ENCODE measurements at regions not wholly inside any gene's neighbourhood (a gene's known extent, or its start where the extent isn't known, plus 50 kb on each side); places are given as distances from the start of the nearest gene placed in this dataset.

DNA sequence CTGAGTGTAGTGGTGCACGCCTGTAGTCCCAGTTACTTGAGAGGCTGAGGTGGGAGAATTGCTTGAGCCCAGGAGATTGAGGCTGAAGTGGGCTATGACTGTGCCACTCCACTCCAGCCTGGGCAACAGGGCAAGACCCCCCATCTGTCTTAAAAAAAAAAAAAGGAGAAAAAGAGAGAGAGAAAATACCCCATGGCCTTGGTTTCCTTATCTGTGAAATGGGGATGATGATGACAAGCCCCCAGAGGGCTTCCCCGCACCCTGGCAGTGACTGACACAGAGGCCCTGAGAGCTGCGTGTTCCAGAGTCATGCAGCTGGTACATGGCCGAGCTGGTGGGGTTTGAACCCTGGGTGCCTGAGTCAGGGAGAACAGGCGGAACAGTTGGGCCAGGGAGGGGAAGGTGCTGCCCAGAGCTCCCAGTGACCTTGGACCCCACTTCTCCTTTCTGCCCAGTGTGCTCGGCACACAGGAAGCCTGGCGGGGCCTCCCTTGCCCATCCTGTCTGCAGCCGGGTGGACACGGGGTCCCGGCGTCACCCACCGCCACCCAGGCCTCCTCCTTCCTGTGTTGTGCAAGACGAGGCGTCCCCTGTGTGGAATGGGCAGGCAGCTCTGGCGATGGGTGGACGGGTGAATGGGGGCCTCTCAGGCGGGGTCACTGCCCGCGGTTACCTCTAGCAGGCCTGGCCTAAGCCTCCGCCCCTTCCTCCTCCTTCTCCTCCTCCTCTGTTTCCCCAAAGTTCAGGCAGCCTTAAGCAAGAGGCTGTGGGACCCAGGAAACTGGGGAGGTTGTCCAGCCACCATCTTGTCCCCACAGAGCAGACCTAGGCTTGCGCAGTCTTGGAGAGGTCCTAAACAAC is 84.2 kb downstream of the CEBPB start:
- H3K4me3 ChIP-seq (ENCODE audit: low read depth, low read length), result no peak overlapping the region
- DNase-seq (ENCODE audit: low read depth), result no peak
- TF ChIP-seq, protein P1, sequence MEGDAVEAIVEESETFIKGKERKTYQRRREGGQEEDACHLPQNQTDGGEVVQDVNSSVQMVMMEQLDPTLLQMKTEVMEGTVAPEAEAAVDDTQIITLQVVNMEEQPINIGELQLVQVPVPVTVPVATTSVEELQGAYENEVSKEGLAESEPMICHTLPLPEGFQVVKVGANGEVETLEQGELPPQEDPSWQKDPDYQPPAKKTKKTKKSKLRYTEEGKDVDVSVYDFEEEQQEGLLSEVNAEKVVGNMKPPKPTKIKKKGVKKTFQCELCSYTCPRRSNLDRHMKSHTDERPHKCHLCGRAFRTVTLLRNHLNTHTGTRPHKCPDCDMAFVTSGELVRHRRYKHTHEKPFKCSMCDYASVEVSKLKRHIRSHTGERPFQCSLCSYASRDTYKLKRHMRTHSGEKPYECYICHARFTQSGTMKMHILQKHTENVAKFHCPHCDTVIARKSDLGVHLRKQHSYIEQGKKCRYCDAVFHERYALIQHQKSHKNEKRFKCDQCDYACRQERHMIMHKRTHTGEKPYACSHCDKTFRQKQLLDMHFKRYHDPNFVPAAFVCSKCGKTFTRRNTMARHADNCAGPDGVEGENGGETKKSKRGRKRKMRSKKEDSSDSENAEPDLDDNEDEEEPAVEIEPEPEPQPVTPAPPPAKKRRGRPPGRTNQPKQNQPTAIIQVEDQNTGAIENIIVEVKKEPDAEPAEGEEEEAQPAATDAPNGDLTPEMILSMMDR (IDR thresholded peaks at IDR 0.05; ENCODE audit: insufficient read depth, low read depth, low read length), result no peak

DNA sequence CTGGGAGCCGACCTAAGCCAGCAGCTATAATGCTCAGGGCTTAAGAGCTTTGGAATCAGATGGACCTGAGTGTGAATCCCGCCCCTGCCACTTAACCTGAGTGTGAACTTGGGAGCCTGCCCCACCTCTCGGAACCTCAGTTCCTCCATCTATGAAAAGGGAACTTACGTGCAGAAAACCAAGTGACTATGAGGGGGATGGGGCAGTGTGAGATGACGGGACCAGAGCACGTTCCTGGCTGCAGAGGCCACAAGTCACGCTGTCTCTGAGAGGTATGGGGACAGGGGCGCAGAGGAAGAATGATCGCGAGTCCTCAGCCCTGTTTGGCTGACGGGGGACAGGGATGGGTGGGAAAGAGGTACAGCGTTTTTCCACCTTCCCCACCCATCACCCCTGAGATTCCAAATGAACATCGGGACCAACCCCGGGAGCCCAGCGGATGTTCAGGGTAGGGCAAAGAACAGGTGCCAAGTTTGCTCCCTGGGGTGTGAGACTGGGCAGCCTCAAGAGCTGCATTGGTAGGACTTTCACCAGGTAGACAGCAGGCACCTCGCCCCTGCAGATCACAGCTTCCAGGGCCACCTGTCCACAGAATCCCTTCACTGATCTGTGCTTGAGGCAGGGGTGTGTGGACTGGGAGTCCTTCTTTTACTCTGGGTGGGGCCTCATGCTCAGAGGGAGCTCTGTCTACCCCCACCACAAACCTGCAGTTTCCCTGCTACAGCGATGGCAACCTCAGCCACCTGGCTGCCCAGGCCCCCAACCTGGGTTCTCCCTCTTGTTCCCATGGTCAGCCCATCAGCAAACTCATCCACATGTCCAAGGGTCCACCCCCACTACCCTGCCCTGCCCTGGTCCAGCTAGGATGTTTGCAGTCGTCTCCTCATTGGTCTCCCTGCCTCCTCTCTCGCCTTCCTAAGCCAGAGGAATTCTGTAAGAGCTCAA is 85.8 kb downstream of the CEBPB start:
- TF ChIP-seq, protein P1 (IDR thresholded peaks at IDR 0.05; ENCODE audit: insufficient read depth, low read depth, low read length), result no peak
- no peak for DNase-seq (ENCODE audit: low read depth)
- no peak overlapping the region for H3K4me3 ChIP-seq (ENCODE audit: low read depth, low read length)

DNA sequence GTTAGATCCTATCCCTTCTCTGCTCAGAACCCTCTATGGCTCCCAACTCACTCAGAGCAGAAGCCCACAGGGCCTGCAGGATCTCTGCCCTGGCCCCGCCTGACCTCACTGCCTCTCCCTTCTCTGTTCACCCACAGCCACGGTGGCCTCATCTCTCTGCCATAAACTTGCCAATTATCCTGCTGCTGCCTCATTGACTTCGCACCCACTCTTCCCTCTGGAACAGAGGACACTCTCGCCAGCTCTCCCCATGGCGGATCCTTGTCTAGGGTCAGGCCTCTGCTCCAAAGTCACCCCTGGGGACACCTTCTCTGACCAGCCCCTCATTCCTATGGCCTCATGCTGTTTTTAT is 86.4 kb downstream of the CEBPB start:
- DNase-seq (ENCODE audit: low read depth), result no peak
- TF ChIP-seq, protein P1 (IDR thresholded peaks at IDR 0.05; ENCODE audit: insufficient read depth, low read depth, low read length), result no peak
- H3K4me3 ChIP-seq (ENCODE audit: low read depth, low read length), result no peak overlapping the region

DNA sequence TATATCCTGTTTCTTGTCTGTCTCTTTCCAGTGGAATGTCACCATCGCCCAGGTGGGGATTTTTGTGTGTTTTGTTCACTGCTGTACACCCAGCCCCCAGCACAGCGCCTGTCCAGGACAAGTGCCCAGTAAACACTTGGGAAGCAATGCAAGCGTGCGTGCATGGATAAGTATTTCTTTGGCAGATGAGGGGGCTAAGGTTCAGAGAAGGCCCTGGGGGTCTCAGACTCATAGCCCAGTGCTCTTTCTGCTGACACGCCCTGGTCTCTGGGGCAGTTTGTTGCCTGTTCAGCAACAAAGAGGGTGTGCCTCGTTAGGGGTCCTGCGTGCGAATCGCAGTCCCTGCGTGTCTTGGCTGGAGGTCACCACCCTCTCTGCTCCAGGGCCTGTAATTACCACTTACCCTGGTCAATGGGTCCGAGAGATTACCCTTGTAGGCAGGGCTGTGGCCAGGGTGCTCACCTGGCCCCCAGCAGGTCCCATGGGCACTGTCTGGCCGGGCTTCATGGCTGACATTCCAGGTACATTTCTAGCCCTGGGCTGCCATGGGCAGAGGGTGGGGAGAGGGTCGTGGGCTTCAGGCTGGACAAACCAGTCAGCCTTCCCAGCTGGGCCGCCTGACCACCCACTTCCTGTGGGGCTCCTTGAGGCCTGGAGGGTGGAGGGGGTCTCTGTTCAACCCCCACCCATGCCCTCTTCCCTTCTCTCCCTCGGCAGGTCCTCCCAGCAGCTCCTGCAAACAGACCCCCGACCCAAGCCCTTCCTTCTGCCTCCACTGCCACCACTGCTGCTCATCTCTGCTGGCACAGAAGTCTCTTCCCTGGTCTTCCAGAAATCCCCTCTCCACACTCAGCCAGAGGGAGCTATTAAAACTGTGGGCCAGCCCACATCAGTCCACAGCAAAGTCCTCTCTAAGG is 87.1 kb downstream of the CEBPB start:
- no peak overlapping the region for H3K4me3 ChIP-seq (ENCODE audit: low read depth, low read length)
- TF ChIP-seq, protein P1 (IDR thresholded peaks at IDR 0.05; ENCODE audit: insufficient read depth, low read depth, low read length), result no peak
- DNase-seq (ENCODE audit: low read depth), result peak; percentile 45

DNA sequence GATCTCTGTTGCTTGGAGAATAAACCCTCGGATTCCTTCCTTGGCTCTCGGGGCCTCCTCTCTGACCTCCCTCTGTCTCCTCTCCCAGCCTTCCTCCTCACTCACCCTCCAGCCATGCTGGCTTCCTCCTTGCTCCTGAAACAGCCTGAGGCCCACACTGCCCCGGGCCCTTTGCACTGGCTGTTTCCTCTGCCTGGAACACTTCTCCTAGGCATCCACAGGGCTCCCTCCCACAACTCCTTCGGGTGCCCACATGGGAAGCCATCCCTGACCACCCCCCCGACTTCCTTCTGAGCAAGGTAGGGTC is 87.7 kb downstream of the CEBPB start:
- no peak for DNase-seq (ENCODE audit: low read depth)
- TF ChIP-seq, protein P1 (IDR thresholded peaks at IDR 0.05; ENCODE audit: insufficient read depth, low read depth, low read length), result no peak

More for the DNA sequence above, 87.7 kb downstream of the CEBPB start:
- no peak overlapping the region for H3K4me3 ChIP-seq (ENCODE audit: low read depth, low read length)

All from fibroblast of villous mesenchyme (primary cell).